GM12872 (cell line): ENCODE measurements at regions not wholly inside any gene's neighbourhood (a gene's known extent, or its start where the extent isn't known, plus 50 kb on each side); places are given as distances from the start of the nearest gene placed in this dataset.

ENCODE experiments used
- CTCF ChIP-seq: IDR thresholded peaks from 3 replicates; pipeline ENCODE4 v1.5.1; 2011; ENCODE audit warnings: low read depth, mild to moderate bottlenecking, low read length, moderate library complexity; ENCODE audit not compliant: insufficient read depth

DNA sequence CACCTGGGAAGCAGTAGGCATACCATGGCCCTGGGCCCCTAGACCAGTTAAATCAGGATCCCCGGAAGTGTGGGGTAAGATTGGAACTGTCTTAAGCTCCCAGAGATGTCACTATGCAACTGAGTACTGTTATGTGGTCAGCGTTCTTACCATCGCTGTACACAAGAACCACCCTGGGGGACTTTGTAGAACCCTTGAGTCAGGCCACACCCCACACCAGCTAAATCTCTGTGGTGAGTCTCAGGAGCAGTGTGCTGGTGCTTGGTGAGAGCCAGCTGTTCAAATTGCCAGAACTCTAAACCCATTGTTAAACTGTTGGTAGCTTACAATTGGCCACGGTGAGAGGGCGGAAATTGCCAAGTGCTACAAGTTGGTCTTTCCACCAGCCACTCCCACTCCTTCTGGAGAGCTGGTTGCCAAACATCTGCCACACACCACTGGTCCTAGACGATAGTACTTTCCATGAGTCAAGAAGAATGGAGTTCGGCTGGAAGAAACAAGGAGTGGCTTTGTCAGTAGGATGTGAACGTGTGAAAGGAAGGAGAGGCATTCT, 80.5 kb upstream of the SYNDIG1 start:
- TF ChIP-seq CTCF, result no peak

DNA sequence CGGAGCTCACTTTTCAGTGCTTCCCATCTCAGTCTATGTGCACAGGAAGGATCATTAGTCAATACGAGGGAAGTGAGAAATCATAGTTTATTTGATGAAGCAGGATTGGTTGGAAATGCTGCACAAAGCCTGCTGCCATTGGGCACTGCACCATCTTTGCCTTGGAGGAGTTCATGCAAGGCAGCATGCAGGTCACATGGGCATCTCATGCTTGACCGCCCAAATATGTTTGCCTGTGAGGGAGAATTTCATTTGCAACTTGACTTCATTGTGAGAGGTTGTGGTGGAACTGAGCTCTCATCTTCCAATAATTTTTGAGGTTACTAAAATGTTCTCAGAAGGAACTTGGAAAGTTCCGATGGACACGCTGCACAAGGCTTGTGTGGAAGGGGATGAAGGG, 83.9 kb upstream of the SYNDIG1 start:
- TF ChIP-seq CTCF, result no peak

GRCh38 chr20:24384865-24385264, 84.6 kb upstream of the SYNDIG1 start:
- no peak for TF ChIP-seq CTCF

DNA sequence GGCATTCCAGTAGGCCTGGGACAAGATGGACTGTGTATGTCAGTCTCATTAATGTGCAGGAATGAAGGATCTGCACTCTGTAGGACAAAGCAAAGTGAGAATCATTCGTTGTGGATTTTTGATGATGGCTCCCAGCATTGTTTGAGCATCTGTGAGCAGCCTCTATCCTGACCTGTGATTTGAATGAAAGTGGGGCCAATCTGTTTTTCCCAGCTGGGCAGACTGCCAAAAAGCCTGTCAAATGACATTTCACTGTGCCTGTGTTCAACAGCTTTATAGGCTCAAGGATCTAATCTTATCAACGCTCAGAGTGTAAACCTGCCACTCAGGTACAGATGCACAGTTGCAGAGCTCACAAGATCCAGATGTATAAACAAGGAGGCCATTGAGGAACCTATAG, 86.7 kb upstream of the SYNDIG1 start:
- TF ChIP-seq CTCF, result no peak

DNA sequence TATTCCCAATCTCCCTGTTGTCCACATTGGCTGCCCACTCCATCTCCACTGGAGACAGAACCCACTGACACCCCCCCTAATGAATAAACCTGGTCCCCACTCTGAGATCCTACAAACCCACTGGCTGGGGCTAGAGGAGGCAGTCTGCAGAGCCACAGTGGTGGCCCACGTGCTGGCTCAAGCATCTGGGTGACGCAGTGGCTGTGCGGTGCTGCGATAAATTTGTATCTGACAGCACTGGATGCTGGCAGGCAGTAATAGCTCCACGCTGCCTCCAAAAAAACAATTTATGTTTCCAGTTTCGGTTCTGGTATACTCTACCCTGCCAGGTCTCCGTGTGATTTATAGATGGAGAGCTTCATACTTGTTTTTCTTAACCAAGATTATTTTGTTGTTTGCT, 87.1 kb upstream of the SYNDIG1 start:
- TF ChIP-seq CTCF, result no peak

DNA sequence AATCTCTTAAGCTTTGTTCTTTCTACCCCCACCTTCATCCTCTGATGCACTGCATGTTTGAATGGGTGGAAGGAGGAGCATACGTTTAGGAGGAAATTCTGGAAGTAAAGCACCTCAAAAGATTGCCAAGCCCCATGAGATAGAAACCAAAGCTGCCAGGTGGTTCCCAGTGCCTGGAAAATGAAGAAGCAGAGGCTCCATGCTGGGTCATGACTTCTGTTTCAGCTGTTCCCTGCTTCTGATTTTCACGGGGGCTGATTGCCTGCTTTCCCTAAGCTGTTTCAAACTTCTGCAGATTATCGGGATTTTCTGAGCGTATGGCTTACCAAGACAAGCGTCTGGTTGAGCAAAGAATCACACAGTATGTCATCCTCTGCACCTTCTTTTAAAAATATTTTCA, 87.5 kb upstream of the SYNDIG1 start:
- TF ChIP-seq CTCF, result no peak

GRCh38 chr20:24379484-24379927, 89.9 kb upstream of the SYNDIG1 start:
- no peak for TF ChIP-seq CTCF
